ENCODE measurements at regions not wholly inside any gene's neighbourhood (a gene's known extent, or its start where the extent isn't known, plus 50 kb on each side); places are given as distances from the start of the nearest gene placed in this dataset.

DNA sequence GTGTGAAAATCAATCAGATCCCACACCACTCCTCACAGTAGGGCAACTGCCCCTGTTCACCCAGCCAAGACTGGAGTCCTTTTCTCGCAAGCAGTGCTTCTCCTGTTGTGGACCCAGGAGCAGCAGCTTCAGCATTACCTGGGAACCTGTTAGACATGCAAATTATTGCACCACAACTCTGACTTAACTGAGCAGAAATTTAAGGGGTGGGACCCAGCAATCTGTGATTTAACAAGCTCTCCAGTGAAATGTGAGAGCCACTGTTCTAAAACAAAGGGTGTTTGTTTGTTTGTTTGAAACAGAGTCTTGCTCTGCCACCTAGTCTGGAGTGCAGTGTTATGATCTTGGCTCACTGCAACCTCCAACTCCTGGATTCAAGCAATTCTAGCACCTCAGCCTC is 591.4 kb downstream of the SOX6 start:
- no peak for DNase-seq
- H3K9me3 ChIP-seq (replicated peaks in 1 of 2; ENCODE audit: control insufficient read depth in 1 of 2, insufficient read depth in 1 of 2, low read length in 2 of 2), result no peaks in the 10 kb centered on the region
- H3K79me2 ChIP-seq (ENCODE audit: insufficient read depth, low read length), result no peaks in the 10 kb centered on the region
- H3K27ac ChIP-seq (ENCODE audit: low read depth in 1 of 2, low read length in 2 of 2), result no peak overlapping the region
- Mint-ChIP-seq H3K27me3 (ENCODE audit: low read depth in 3 of 3) (peaks cover 1 to 5% (median 3%) of the 10 kb centered on the region in 3 donors), H3K36me3 (no peaks in the 10 kb centered on the region), H3K4me3 (no peak overlapping the region), H3K27ac (no peak overlapping the region), H3K9me3 (peaks cover 0 to 10% (median 0%) of the 10 kb centered on the region in 7 donors), H3K4me1 (peaks cover 6% of the 10 kb centered on the region)
- H3K27me3 ChIP-seq (ENCODE audit: control insufficient read depth in 2 of 2, insufficient read depth in 2 of 2, low read length in 2 of 2), result no peaks in the 10 kb centered on the region
- no peaks in the 10 kb centered on the region for H4K20me1 ChIP-seq (ENCODE audit: insufficient read depth, low read length)
- no peak overlapping the region for H2AFZ ChIP-seq (ENCODE audit: insufficient read depth, low read depth, low read length, poor library complexity, severe bottlenecking)
- no peak overlapping the region for H3K9ac ChIP-seq (ENCODE audit: insufficient read depth, low read length, poor library complexity, severe bottlenecking)
- H3K4me1 ChIP-seq (ENCODE audit: control insufficient read depth in 1 of 2, insufficient read depth in 2 of 2, low read length in 2 of 2), result no peaks in the 10 kb centered on the region
- WGBS (ENCODE audit: insufficient coverage), result 100% methylated on average over 1 of the region's 1 CpG
- no peak for TF ChIP-seq CTCF (IDR thresholded peaks at IDR 0.05)
- no peak overlapping the region for H3K4me2 ChIP-seq (replicated peaks; ENCODE audit: extremely low read depth, low read length, poor library complexity, severe bottlenecking)
- no peak overlapping the region for H3K4me3 ChIP-seq (replicated peaks in 1 of 3; ENCODE audit: low read depth in 2 of 3, low read length in 3 of 3)
- no peaks in the 10 kb centered on the region for H3K36me3 ChIP-seq (replicated peaks in 1 of 2; ENCODE audit: control insufficient read depth in 1 of 2, insufficient read depth in 2 of 2, low read length in 2 of 2)
- intact Hi-C loops (cut with micrococcal nuclease), result no loop called here

DNA sequence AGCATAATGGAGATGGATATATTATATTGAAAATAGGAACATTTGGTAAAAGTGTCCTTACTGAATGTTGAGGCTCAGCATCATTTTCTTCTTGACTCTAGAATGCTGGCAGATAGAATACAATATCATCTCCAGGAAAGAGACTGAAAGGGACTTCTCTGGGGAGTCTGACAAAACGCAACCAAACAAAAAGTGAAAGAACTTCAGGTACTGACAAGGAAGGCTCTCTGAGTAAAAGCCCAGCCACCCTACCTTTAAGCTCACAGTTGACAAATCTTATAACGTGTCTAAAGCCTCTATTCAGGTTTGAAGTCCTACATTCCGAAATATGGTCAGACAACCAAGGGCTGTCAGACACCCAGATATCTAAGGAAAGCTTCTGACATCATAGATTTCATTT is 590.8 kb downstream of the SOX6 start:
- H3K36me3 ChIP-seq (replicated peaks in 1 of 2; ENCODE audit: control insufficient read depth in 1 of 2, insufficient read depth in 2 of 2, low read length in 2 of 2), result no peaks in the 10 kb centered on the region
- WGBS (ENCODE audit: insufficient coverage), result 100% methylated on average over 1 of the region's 3 CpGs
- no peak overlapping the region for H3K4me2 ChIP-seq (replicated peaks; ENCODE audit: extremely low read depth, low read length, poor library complexity, severe bottlenecking)
- no peak overlapping the region for H3K27ac Mint-ChIP-seq
- no peaks in the 10 kb centered on the region for H3K27me3 ChIP-seq (ENCODE audit: control insufficient read depth in 2 of 2, insufficient read depth in 2 of 2, low read length in 2 of 2)
- no peaks in the 10 kb centered on the region for H3K4me1 ChIP-seq (ENCODE audit: control insufficient read depth in 1 of 2, insufficient read depth in 2 of 2, low read length in 2 of 2)
- no peak overlapping the region for H3K4me3 ChIP-seq (replicated peaks in 1 of 3; ENCODE audit: low read depth in 2 of 3, low read length in 3 of 3)
- no peaks in the 10 kb centered on the region for H3K9me3 ChIP-seq (replicated peaks in 1 of 2; ENCODE audit: control insufficient read depth in 1 of 2, insufficient read depth in 1 of 2, low read length in 2 of 2)
- TF ChIP-seq CTCF (IDR thresholded peaks at IDR 0.05), result no peak
- peaks cover 6% of the 10 kb centered on the region for H3K4me1 Mint-ChIP-seq
- H3K9ac ChIP-seq (ENCODE audit: insufficient read depth, low read length, poor library complexity, severe bottlenecking), result no peak overlapping the region
- H3K9me3 Mint-ChIP-seq, result peaks cover 0 to 9% (median 0%) of the 10 kb centered on the region in 7 donors
- intact Hi-C loops (cut with micrococcal nuclease), result no loop called here
- no peak for DNase-seq
- no peaks in the 10 kb centered on the region for H3K36me3 Mint-ChIP-seq
- no peak overlapping the region for H3K4me3 Mint-ChIP-seq
- H3K79me2 ChIP-seq (ENCODE audit: insufficient read depth, low read length), result no peaks in the 10 kb centered on the region
- H3K27me3 Mint-ChIP-seq (ENCODE audit: low read depth in 3 of 3), result peaks cover 1 to 4% (median 3%) of the 10 kb centered on the region in 3 donors
- H4K20me1 ChIP-seq (ENCODE audit: insufficient read depth, low read length), result no peaks in the 10 kb centered on the region
- no peak overlapping the region for H2AFZ ChIP-seq (ENCODE audit: insufficient read depth, low read depth, low read length, poor library complexity, severe bottlenecking)
- no peak overlapping the region for H3K27ac ChIP-seq (ENCODE audit: low read depth in 1 of 2, low read length in 2 of 2)
